Epithelial cell of esophagus (primary cell): ENCODE measurements at regions not wholly inside any gene's neighbourhood (a gene's known extent, or its start where the extent isn't known, plus 50 kb on each side); places are given as distances from the start of the nearest gene placed in this dataset.

ENCODE experiments used
- DNase-seq: peaks from one replicate; pipeline ENCODE4 v3.0.0; 2010; ENCODE audit warnings: low read depth
- H3K4me3 ChIP-seq: 2 replicates; pipeline ENCODE4 v1.5.1; 2011; ENCODE audit warnings: mild to moderate bottlenecking, low read length, control low read depth
- CTCF ChIP-seq: IDR thresholded peaks from 2 replicates; pipeline ENCODE4 v1.5.1; 2011; ENCODE audit warnings: low read depth, mild to moderate bottlenecking, low read length, control low read depth, inconsistent platforms; ENCODE audit not compliant: insufficient read depth; ENCODE audit errors: missing control alignments

DNA sequence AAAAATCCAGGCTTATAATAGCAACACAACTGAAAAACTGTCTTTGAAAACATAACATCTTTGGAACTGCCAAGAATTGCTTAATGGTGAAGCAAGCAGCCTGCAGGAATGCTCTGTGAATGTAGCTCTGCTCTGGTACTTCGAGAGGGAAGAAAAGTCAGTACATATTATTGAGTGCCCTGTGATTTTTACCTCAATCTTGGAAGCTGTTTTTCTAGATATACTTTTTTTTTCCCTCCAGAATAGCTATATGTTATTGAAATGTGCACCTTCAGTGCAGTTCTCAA, 508.1 kb downstream of the PCNX1 start:
- no peak for TF ChIP-seq CTCF
- no peak overlapping the region for H3K4me3 ChIP-seq
- peak; percentile 56 for DNase-seq

- no peak for TF ChIP-seq CTCF
- peak; percentile 94 for DNase-seq
- no peak overlapping the region for H3K4me3 ChIP-seq
These were observed 509.1 kb downstream of the PCNX1 start for GRCh38 chr14:71416392-71416791.

- DNase-seq = no peak
- TF ChIP-seq CTCF = no peak
- H3K4me3 ChIP-seq = no peak overlapping the region
These were observed 511.4 kb downstream of the PCNX1 start for GRCh38 chr14:71418532-71419245.

DNA sequence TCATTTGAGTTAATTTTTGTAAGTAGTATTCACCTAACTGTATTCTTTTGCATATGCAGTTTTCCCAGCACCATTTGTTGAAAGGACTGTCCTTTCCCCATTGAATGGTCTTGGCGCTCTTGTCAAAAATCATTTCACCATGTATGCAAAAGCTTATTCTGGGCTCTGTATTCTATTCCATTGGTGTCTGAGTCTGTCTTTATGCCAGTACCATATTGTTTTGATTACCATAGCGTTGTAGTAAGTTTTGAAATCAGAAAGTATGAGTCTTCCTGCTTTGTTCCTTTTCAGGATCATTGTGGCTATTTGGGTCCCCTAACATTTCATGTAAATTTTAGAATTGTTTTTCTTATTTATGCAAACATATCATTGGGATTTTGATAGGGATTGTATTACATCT, 508.7 kb upstream of the RGS6 start:
- no peak for TF ChIP-seq CTCF
- no peak for DNase-seq
- H3K4me3 ChIP-seq = no peak overlapping the region

DNA sequence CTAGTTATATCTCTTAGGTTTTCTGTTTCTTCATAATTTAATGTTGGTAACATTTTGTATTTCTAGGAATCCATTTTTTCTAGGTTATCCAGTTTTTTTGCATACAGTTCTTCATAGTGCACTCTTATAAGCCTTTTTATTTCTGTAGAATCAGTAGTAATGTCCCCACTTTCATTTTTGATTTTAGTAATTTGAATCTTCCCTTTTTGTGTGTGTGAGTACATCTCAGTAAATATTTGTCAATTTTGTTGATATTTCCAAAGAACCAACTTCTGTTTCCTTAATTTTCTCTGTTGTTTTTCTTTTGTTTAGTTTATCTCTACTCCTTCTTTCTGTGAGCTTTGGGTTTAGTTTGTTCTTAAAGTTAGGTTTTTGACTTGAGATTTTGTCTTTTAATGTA, 507.3 kb upstream of the RGS6 start:
- DNase-seq = no peak
- TF ChIP-seq CTCF = no peak
- H3K4me3 ChIP-seq = no peak overlapping the region

DNA sequence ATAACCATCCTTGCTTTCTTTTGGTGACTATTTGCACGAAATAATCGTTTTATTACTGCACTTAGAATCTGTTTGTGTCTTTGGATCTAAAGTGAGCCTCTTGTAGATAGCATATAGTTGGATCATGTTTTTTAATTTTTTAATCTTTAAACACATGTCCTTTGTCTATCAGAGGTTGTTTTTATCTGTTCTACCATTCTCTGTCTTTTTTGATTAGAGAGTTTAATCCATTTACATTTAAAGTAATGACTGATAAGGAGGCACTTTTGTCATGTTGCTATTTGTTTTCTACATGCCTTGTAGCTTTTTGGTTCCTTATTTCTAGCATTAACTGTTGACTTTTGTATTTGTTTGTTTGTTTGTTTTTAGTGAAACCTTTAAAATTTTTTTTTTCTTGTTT, 506.2 kb upstream of the RGS6 start:
- no peak for TF ChIP-seq CTCF
- no peak overlapping the region for H3K4me3 ChIP-seq
- DNase-seq = no peak

DNA sequence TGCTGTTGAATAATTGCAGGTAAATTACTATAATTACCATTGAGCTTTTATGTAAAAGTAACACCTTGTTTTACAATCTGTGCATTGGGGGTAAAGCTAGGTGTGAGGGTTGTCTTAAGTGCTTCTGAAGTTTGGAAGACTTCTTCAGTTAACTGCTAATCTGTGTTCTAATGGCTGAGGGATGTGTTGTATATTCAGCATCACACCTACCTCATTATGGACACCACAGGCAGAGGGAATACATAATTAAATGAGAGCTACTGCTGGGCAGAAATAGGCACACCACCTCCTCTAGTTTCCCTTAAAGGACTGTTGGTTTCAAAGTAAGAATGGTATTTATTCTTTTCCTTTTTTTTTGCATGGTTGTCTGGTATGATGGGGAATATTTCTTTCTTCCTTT, 502.3 kb upstream of the RGS6 start:
- H3K4me3 ChIP-seq = no peak overlapping the region
- no peak for TF ChIP-seq CTCF
- DNase-seq = no peak
